Mesodermal cell (in vitro differentiated cells): ENCODE measurements at regions not wholly inside any gene's neighbourhood (a gene's known extent, or its start where the extent isn't known, plus 50 kb on each side); places are given as distances from the start of the nearest gene placed in this dataset.

Source experiments
- H3K27ac ChIP-seq: 2 replicates; pipeline ENCODE4 v1.7.0; 2013; ENCODE audit warnings: mild to moderate bottlenecking, low read depth, low read length, moderate library complexity; ENCODE audit not compliant: severe bottlenecking
- H3K36me3 ChIP-seq: 2 replicates; pipeline ENCODE4 v1.7.1; 2013; ENCODE audit warnings: mild to moderate bottlenecking, low read length, moderate library complexity; ENCODE audit not compliant: control insufficient read depth, insufficient read depth
- H3K4me1 ChIP-seq: one replicate; pipeline ENCODE4 v1.7.1; 2013; ENCODE audit warnings: mild to moderate bottlenecking, low read length; ENCODE audit not compliant: insufficient read depth, control insufficient read depth, poor library complexity, severe bottlenecking
- H3K4me3 ChIP-seq: 2 replicates; pipeline ENCODE4 v1.7.0; 2013; ENCODE audit warnings: low read length, control low read depth, mild to moderate bottlenecking; ENCODE audit not compliant: insufficient read depth, poor library complexity, severe bottlenecking; ENCODE audit errors: extremely low read depth
- H3K9me3 ChIP-seq: 2 replicates; pipeline ENCODE4 v1.7.1; 2013; ENCODE audit warnings: mild to moderate bottlenecking, low read length, moderate library complexity; ENCODE audit not compliant: control insufficient read depth
- WGBS, 2 experiments: methylation state at CpG; one replicate each; pipeline ENCODE4 v1.1.5; 2013; ENCODE audit warnings: missing lambda C conversion rate in 2 of 2; ENCODE audit not compliant: insufficient coverage in 2 of 2; 5-methylcytosine and 5-hydroxymethylcytosine counted together

DNA sequence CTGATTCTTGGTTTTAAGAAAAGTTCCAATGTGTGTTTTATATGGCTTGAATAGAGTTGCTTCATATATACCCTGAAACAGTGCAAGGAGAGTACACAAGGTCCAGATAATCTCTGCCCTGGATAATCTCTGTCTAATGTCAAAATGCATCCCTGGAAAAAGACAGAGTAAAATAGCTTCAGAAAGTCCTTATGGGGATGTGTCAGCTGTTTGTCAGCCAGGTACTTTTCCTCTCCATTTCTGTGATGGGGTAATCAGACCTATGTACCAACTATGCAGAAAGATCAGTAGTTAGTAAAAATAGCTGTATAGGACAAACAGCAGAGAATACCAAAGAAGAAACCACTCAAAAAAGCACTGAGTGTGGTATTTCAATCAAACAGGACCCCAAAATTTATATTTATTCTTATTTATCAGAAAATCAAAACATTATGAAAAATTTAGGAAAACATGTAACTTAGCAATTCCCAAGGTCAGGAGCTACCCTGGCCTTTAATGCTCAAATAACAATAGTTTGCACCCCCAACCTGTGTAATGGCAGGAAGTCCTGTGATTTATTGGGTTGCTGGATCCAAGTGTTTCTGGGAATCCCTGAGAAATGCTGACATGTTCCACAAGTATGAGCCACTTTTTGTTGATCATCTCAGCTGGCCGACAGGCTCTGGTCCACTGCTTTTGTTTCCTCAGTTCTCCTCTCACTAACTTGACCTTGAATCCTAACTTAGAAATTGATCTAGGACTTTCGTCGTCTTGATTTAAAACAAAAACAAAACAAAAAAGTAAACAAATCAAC lies 69.6 kb downstream of the MDH1 start:
- H3K4me1 ChIP-seq: peaks cover 31% of the 10 kb centered on the region
- no peak overlapping the region for H3K27ac ChIP-seq
- H3K4me3 ChIP-seq: no peak overlapping the region
- WGBS, 2 experiments: 80 to 100% methylated on average over 1 of the region's 3 CpGs
- no peaks in the 10 kb centered on the region for H3K9me3 ChIP-seq
- H3K36me3 ChIP-seq: no peaks in the 10 kb centered on the region

DNA sequence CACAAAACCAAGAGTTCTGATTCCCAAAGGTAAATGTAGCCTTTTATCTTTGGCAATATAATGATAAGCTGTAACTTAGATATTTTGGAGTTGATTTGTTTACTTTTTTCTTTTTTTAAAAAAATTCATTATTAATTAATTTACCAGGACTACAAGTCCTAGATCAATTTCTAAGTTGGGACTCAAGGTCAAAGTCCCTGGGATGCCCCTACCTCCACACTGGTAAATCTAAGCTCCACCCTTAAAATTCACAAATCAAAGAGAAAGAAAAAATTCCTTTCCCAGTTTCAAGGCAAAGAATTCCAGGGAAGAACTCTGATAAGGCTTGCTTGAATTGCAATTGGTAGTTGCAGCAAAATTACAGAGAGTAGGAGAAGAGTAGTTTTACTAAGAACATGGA lies 71.3 kb downstream of the MDH1 start:
- Histone ChIP-seq H3K4me3 (no peak overlapping the region), H3K27ac (no peak overlapping the region), H3K4me1 (peaks cover 31% of the 10 kb centered on the region), H3K9me3 (peaks cover 8% of the 10 kb centered on the region), H3K36me3 (peaks cover 7% of the 10 kb centered on the region)

DNA sequence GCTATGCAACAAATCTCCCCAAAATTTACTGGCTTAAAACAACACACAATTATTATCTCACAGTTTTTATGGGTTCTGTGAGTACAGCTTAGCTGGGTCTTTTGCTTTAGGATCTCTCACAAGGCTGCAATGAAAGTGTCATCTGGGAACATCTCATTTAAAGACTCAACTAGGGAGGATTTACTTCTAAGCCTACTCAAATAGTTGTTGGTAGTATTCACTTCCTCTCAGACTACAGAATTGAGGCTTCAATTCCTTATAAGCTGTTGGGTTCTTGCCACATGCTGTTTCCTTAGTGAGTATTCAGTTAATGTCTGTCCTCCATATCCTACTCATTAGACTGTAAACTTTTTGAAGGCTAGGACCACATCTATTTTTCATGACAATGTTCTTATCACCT lies 72.3 kb downstream of the MDH1 start:
- H3K27ac ChIP-seq: peak overlapping the region; percentile 44
- peaks cover 7% of the 10 kb centered on the region for H3K36me3 ChIP-seq
- no peak overlapping the region for H3K4me3 ChIP-seq
- H3K4me1 ChIP-seq: peaks cover 33% of the 10 kb centered on the region
- peaks cover 11% of the 10 kb centered on the region for H3K9me3 ChIP-seq

DNA sequence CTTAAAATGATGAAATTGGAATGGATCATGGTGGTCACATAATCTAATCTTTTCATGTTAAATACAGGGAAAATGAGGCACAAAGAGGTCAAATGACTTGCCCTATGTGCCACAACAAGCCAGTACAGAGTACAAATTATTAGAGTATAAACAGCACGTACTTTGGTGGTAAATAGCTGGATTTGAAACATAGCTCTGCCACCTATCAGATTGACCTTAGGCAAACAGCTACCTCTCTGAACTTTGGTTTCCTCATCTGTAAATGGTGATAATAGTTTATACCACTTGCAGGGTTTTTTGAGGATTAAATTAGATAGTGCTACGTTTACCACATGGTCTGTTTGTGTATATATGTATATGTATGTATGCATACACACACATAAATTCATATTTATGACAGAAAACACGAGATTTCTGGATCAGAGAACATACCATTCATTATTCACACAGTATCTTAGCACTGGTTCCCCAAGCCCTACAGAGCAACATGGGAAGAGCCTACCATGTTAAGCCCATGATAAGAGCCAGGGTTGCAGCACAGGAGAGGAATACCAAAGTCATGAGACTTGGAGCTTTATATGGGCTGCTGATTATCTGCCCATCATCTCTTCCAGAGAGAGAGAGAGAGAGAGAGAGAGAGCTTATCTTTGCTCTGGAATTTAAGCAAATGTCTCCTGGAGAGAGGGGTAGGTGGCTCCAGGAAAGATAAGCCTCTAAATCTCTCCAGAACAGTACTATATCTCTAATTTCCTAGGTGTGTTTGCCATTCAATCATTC lies 73.5 kb downstream of the MDH1 start:
- Histone ChIP-seq H3K36me3 (peaks cover 7% of the 10 kb centered on the region), H3K4me1 (peaks cover 33% of the 10 kb centered on the region), H3K4me3 (no peak overlapping the region), H3K9me3 (peaks cover 11% of the 10 kb centered on the region), H3K27ac (peak overlapping the region; percentile 76)
- 80% methylated on average over 1 of the region's 3 CpGs; no CpG with 5 or more reads in 1 of the 2 experiments for WGBS, 2 experiments

DNA sequence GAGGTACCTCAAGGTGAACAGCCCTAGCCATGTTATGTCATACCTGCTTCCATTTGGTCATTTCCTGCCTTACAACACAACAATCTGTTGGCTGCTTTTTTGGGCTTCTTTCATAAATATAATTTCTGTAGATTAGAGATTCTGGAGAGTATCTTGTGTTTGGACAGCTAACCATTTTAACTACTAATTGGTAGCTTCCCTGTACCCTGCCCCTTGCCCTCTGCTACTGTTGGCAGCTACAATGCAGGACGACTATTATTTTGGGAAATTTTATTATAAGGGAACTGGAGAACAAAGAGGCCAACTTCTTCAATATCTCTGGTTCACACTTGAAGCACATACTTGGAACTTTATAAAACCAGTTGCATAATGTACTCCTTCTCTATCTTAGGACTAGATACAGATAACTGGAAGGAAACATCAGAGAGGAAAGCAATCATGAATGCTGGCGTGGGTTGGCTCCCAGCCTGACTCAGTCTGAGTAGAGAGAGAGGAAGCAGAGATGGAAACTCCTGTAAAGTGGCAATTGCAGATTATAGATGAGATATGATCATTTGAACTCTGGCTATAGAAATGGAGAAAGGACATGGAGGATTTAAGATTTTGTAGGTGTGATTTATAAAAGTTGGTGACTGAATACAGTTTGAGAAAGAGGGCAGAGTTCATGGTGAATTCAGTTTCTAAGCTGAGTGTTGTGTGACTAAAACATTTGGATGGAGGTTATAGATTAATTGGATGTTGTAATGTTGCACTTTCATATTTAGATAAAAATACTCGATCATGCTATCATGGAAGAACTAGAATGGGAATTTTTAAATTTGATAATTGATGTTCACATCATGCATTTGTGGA lies 74.5 kb downstream of the MDH1 start:
- Histone ChIP-seq H3K4me1 (peaks cover 33% of the 10 kb centered on the region), H3K36me3 (peaks cover 7% of the 10 kb centered on the region), H3K27ac (peak overlapping the region; percentile 76), H3K4me3 (no peak overlapping the region), H3K9me3 (peaks cover 11% of the 10 kb centered on the region)
- WGBS, 2 experiments: 40 to 64% methylated on average over 1 of the region's 3 CpGs

DNA sequence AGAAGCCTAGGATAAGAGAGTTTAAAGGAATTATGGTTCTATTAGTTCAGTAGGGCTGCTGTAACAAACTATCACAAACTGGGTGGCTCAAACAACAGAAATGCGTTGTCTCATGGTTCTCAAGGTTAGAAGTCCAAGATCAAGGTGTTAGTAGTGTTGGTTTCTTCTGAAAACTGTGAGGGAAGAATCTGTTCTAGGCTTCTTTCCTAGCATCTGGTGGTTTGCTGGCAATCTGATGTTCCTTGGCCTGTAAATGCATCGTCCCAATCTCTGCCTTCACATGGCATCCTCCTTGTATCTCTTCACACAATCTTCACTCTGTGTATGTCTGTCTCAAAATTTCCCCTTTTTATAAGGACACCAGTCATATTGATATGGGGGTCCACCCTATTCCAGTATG lies 76.3 kb downstream of the MDH1 start:
- Histone ChIP-seq H3K27ac (no peak overlapping the region), H3K36me3 (peaks cover 7% of the 10 kb centered on the region), H3K9me3 (peaks cover 11% of the 10 kb centered on the region), H3K4me3 (no peak overlapping the region), H3K4me1 (peaks cover 31% of the 10 kb centered on the region)
- 65 to 75% methylated on average over 2 of the region's 2 CpGs for WGBS, 2 experiments

DNA sequence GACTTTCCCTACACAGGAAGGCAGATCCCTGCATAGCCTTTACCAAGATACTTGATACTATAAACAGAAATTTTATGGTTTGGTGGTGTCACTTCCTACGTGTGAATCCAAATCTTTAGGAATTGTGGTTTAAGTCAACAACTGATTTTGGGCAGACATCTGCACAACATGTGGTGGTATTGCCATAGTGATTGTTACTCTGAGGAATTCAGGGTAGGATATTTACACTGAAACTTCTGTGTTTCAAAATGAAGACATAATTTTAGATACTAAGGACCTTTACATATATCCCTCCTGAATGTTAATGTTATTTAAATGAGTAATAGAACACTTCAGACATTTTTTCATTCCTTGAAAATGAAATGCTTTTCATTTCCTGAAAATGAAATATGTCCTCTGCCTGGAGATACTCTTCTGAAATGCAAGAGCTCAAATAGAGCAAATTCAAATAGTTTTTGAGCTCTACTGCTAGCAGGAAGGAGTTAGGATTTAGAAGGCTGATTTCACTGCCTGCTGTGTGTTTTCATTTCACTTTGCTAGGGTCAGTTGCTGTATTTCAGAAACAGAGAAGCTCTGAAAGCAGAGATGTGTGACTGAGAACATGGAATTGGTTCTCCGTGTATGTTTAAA lies 77.2 kb downstream of the MDH1 start:
- Histone ChIP-seq H3K36me3 (peaks cover 7% of the 10 kb centered on the region), H3K9me3 (peaks cover 11% of the 10 kb centered on the region), H3K4me1 (peaks cover 27% of the 10 kb centered on the region), H3K27ac (no peak overlapping the region), H3K4me3 (no peak overlapping the region)
- WGBS, 2 experiments: 83 to 100% methylated on average over 1 to 2 of the region's 2 CpGs

DNA sequence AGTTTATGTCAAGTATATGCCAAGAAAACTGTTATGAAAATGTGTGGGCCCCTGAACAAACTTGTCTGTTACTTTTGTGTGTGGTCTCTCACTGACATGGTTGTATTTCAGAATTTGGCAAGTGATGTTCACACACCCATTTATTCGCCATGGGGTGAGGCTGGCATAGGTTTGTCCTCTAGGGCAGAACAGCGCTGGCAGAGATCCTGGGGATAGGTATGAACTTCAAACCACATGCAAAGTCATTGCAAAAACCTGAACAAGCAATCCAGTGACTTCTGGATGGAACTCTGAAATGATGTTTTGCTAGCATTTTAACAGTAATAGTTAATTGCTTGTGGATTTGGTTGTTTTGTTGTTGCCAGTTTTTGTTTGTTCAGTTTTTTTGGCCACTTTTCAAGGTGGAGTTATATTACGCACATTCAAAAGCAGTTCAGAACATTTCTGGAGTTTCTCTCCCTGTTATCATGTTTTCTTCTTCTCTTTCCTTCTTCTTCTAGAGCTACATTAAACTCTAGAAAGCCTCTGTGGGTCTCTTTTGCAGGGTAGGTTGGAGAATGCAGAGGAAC lies 78.5 kb downstream of the MDH1 start:
- peaks cover 7% of the 10 kb centered on the region for H3K36me3 ChIP-seq
- H3K27ac ChIP-seq: no peak overlapping the region
- WGBS, 2 experiments: 100% methylated on average over 2 of the region's 3 CpGs; no CpG with 5 or more reads in 1 of the 2 experiments
- H3K4me1 ChIP-seq: peaks cover 15% of the 10 kb centered on the region
- peaks cover 11% of the 10 kb centered on the region for H3K9me3 ChIP-seq
- H3K4me3 ChIP-seq: no peak overlapping the region

DNA sequence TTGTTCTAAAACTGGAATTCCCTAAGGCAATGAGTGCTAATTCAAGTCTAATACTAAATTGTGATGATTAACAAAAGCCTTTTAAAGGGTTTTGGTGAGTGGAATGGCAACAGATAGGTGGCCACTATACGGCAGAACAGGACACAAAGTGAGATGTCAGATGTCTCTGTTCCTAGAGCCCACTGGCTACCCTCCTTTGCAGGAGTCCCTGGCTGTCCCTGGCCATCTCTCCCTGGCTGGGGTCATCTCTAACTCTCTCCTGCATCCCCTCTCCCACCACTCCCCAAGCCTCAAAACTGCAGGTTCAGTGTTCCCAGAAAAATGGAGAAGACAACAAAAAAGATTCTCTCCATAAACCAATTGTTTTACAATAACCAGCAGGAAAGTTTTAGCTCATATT lies 79.2 kb downstream of the MDH1 start:
- WGBS, 2 experiments: 86% methylated on average over 1 of the region's 1 CpG; no CpG with 5 or more reads in 1 of the 2 experiments
- Histone ChIP-seq H3K9me3 (peaks cover 11% of the 10 kb centered on the region), H3K4me3 (no peak overlapping the region), H3K4me1 (peaks cover 9% of the 10 kb centered on the region), H3K27ac (no peak overlapping the region), H3K36me3 (peaks cover 7% of the 10 kb centered on the region)

DNA sequence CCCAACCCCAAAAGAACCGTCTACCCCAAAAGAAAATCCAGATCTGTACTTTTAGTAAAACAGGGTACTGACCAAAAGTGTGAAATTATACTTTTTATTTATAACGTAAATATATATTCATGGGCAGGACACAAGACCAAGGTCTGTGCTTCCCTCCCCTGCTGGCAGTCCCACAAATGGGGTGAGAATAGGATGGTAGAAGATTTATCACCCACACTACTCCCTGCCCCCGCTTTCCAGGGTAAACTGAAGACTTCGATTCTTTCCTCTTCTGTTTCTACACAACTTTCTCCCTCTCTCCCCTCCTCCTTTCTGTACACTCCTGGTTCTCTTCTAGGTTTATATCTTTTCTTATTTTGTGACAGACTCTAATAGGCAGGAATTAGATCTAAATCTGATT lies 79.7 kb downstream of the MDH1 start:
- WGBS, 2 experiments: no CpG with 5 or more reads among the region's 4 CpGs
- H3K4me3 ChIP-seq: no peak overlapping the region
- peaks cover 6% of the 10 kb centered on the region for H3K4me1 ChIP-seq
- H3K9me3 ChIP-seq: peaks cover 11% of the 10 kb centered on the region
- H3K36me3 ChIP-seq: peaks cover 7% of the 10 kb centered on the region
- H3K27ac ChIP-seq: no peak overlapping the region
